Natural killer cell treated with Interleukin-12 subunit alpha and Interleukin-12 subunit beta and Interleukin-15 and Interleukin-18, amount 100 ng/mL, for 72 hours (primary cell): ENCODE measurements at regions not wholly inside any gene's neighbourhood (a gene's known extent, or its start where the extent isn't known, plus 50 kb on each side); places are given as distances from the start of the nearest gene placed in this dataset.
"Not testable (repeated sequence)": the region's sequence is repeated elsewhere in the genome, so short reads cannot be mapped to it uniquely, and the experiment has no call there.

Source experiments
- ATAC-seq, 2 donors: fragments of 150-1000 bp; cut with Tn5 transposase in 1 of 2; sonication (Bioruptor Pico), chemical (Tn5 transposase) in 1 of 2; 2 replicates each; pipeline ENCODE4 v1.10.0; 2021
- DNase-seq: peaks from one replicate; pipeline ENCODE4 v3.0.0; 2022; ENCODE audit warnings: low spot score
- H3K27ac Mint-ChIP-seq, 2 donors: 1 replicate in 1 of 2; 2 replicates in 1 of 2; pipeline ENCODE4 v1.8.0; 2022; ENCODE audit warnings: mixed read lengths in 2 of 2, mild to moderate bottlenecking in 1 of 2, moderate library complexity in 1 of 2
- H3K27me3 Mint-ChIP-seq, 2 donors: 1 replicate in 1 of 2; 2 replicates in 1 of 2; pipeline ENCODE4 v1.8.0; 2022; ENCODE audit warnings: mixed read lengths in 2 of 2
- H3K36me3 Mint-ChIP-seq: one replicate; pipeline ENCODE4 v1.8.0; 2022; ENCODE audit warnings: mixed read lengths
- H3K4me1 Mint-ChIP-seq, 2 donors: 1 replicate in 1 of 2; 2 replicates in 1 of 2; pipeline ENCODE4 v1.8.0; 2022; ENCODE audit warnings: low read depth in 2 of 2, mixed read lengths in 2 of 2, mild to moderate bottlenecking in 1 of 2
- H3K4me3 Mint-ChIP-seq: one replicate; pipeline ENCODE4 v1.8.0; 2022; ENCODE audit warnings: mixed read lengths
- H3K9me3 Mint-ChIP-seq: 2 replicates; pipeline ENCODE4 v1.8.0; 2022; ENCODE audit warnings: mixed read lengths

- no peak for ATAC-seq
- Mint-ChIP-seq H3K27ac (peak overlapping the region in 1 of 2 donors; percentile 7), H3K27me3 (peaks cover 0 to 14% of the 10 kb centered on the region in 2 donors), H3K9me3 (no peaks in the 10 kb centered on the region), H3K4me3 (no peak overlapping the region), H3K4me1 (no peaks in the 10 kb centered on the region), H3K36me3 (no peaks in the 10 kb centered on the region)
- no peak for DNase-seq
Measured at GRCh38 chrX:39431893-39432292, 630.6 kb downstream of the MID1IP1 start.

- H3K4me3 Mint-ChIP-seq, H3K27ac Mint-ChIP-seq, ATAC-seq, H3K4me1 Mint-ChIP-seq, H3K36me3 Mint-ChIP-seq, DNase-seq, H3K9me3 Mint-ChIP-seq: not testable (repeated sequence)
- H3K27me3 Mint-ChIP-seq = peaks cover 0 to 15% of the 10 kb centered on the region in 2 donors
Measured at GRCh38 chrX:39434671-39435070, 633.4 kb downstream of the MID1IP1 start.

GRCh38 chrX:39436538-39436937 lies 635.3 kb downstream of the MID1IP1 start:
- H3K4me3 Mint-ChIP-seq, ATAC-seq, H3K27ac Mint-ChIP-seq, DNase-seq, H3K36me3 Mint-ChIP-seq, H3K9me3 Mint-ChIP-seq: not testable (repeated sequence)
- H3K4me1 Mint-ChIP-seq = peaks cover 8 to 12% of the 10 kb centered on the region in 2 donors
- H3K27me3 Mint-ChIP-seq = peaks cover 0 to 13% of the 10 kb centered on the region in 2 donors

GRCh38 chrX:39437670-39438441 lies 636.6 kb downstream of the MID1IP1 start:
- no peak overlapping the region for H3K27ac Mint-ChIP-seq
- no peak overlapping the region for H3K4me3 Mint-ChIP-seq
- H3K9me3 Mint-ChIP-seq = no peaks in the 10 kb centered on the region
- no peak for DNase-seq
- ATAC-seq = no peak
- peaks cover 0 to 13% of the 10 kb centered on the region in 2 donors for H3K27me3 Mint-ChIP-seq
- no peaks in the 10 kb centered on the region for H3K36me3 Mint-ChIP-seq
- peaks cover 8 to 16% of the 10 kb centered on the region in 2 donors for H3K4me1 Mint-ChIP-seq

- H3K27ac Mint-ChIP-seq = peak overlapping the region in 1 of 2 donors; percentile 90
- DNase-seq (no peak), ATAC-seq (no peak)
- H3K36me3 Mint-ChIP-seq = no peaks in the 10 kb centered on the region
- H3K9me3 Mint-ChIP-seq = no peaks in the 10 kb centered on the region
- H3K4me3 Mint-ChIP-seq = no peak overlapping the region
- peaks cover 0 to 16% of the 10 kb centered on the region in 2 donors for H3K27me3 Mint-ChIP-seq
- peaks cover 8 to 16% of the 10 kb centered on the region in 2 donors for H3K4me1 Mint-ChIP-seq
Measured at GRCh38 chrX:39438603-39439602, 637.6 kb downstream of the MID1IP1 start.

GRCh38 chrX:39439906-39440798 lies 638.9 kb downstream of the MID1IP1 start:
- H3K4me3 Mint-ChIP-seq = peak overlapping the region; percentile 78
- H3K4me1 Mint-ChIP-seq = peaks cover 8 to 16% of the 10 kb centered on the region in 2 donors
- H3K9me3 Mint-ChIP-seq = no peaks in the 10 kb centered on the region
- peaks cover 0 to 18% of the 10 kb centered on the region in 2 donors for H3K27me3 Mint-ChIP-seq
- DNase-seq (no peak), ATAC-seq (peak; percentile 41 to 81)
- peak overlapping the region; percentile 52 to 90 for H3K27ac Mint-ChIP-seq
- no peaks in the 10 kb centered on the region for H3K36me3 Mint-ChIP-seq

GRCh38 chrX:39440799-39441284 lies 639.6 kb downstream of the MID1IP1 start:
- H3K27ac Mint-ChIP-seq = peak overlapping the region in 1 of 2 donors; percentile 90
- H3K4me1 Mint-ChIP-seq = peaks cover 8 to 16% of the 10 kb centered on the region in 2 donors
- no peaks in the 10 kb centered on the region for H3K36me3 Mint-ChIP-seq
- H3K9me3 Mint-ChIP-seq = no peaks in the 10 kb centered on the region
- DNase-seq (no peak), ATAC-seq (peak in 1 of 2 donors; percentile 7)
- peaks cover 0 to 22% of the 10 kb centered on the region in 2 donors for H3K27me3 Mint-ChIP-seq
- H3K4me3 Mint-ChIP-seq = peak overlapping the region; percentile 78

GRCh38 chrX:39442332-39442731 lies 641.1 kb downstream of the MID1IP1 start:
- H3K4me3 Mint-ChIP-seq = no peak overlapping the region
- ATAC-seq = no peak
- H3K9me3 Mint-ChIP-seq = no peaks in the 10 kb centered on the region
- DNase-seq = no peak
- H3K27me3 Mint-ChIP-seq = peaks cover 0 to 22% of the 10 kb centered on the region in 2 donors
- peaks cover 8 to 16% of the 10 kb centered on the region in 2 donors for H3K4me1 Mint-ChIP-seq
- H3K27ac Mint-ChIP-seq = no peak overlapping the region
- H3K36me3 Mint-ChIP-seq = no peaks in the 10 kb centered on the region

GRCh38 chrX:39443240-39443639 lies 642.0 kb downstream of the MID1IP1 start:
- Mint-ChIP-seq H3K4me3 (no peak overlapping the region), H3K27ac (no peak overlapping the region), H3K9me3 (no peaks in the 10 kb centered on the region), H3K27me3 (peaks cover 5 to 23% of the 10 kb centered on the region in 2 donors), H3K4me1 (peaks cover 8 to 16% of the 10 kb centered on the region in 2 donors), H3K36me3 (no peaks in the 10 kb centered on the region)
- ATAC-seq (no peak), DNase-seq (no peak)

GRCh38 chrX:39445336-39445735 lies 644.1 kb downstream of the MID1IP1 start:
- no peaks in the 10 kb centered on the region for H3K9me3 Mint-ChIP-seq
- H3K4me3 Mint-ChIP-seq = no peak overlapping the region
- peaks cover under 1 to 8% of the 10 kb centered on the region in 2 donors for H3K4me1 Mint-ChIP-seq
- H3K36me3 Mint-ChIP-seq = no peaks in the 10 kb centered on the region
- H3K27ac Mint-ChIP-seq = peak overlapping the region in 1 of 2 donors; percentile 33
- DNase-seq (no peak), ATAC-seq (no peak)
- peaks cover 12 to 22% of the 10 kb centered on the region in 2 donors for H3K27me3 Mint-ChIP-seq

GRCh38 chrX:39449352-39449751 lies 648.1 kb downstream of the MID1IP1 start:
- H3K27ac Mint-ChIP-seq = no peak overlapping the region
- no peak for DNase-seq
- peaks cover 12 to 29% of the 10 kb centered on the region in 2 donors for H3K27me3 Mint-ChIP-seq
- no peaks in the 10 kb centered on the region for H3K36me3 Mint-ChIP-seq
- no peak overlapping the region for H3K4me3 Mint-ChIP-seq
- no peaks in the 10 kb centered on the region for H3K9me3 Mint-ChIP-seq
- no peaks in the 10 kb centered on the region for H3K4me1 Mint-ChIP-seq
- ATAC-seq = no peak

GRCh38 chrX:39450234-39450977 lies 647.4 kb downstream of the BCOR start:
- Mint-ChIP-seq H3K4me1 (no peaks in the 10 kb centered on the region), H3K4me3 (no peak overlapping the region), H3K36me3 (no peaks in the 10 kb centered on the region), H3K9me3 (no peaks in the 10 kb centered on the region), H3K27me3 (peaks cover 12 to 26% of the 10 kb centered on the region in 2 donors), H3K27ac (no peak overlapping the region)
- DNase-seq (no peak), ATAC-seq (no peak)
